ENCODE measurements at regions not wholly inside any gene's neighbourhood (a gene's known extent, or its start where the extent isn't known, plus 50 kb on each side); places are given as distances from the start of the nearest gene placed in this dataset.

- no peaks in the 10 kb centered on the region for H3K9me3 Mint-ChIP-seq
- H3K27ac Mint-ChIP-seq, result no peak overlapping the region
- H3K4me3 Mint-ChIP-seq, result no peak overlapping the region
- no peak for ATAC-seq
- DNase-seq, result no peak
- ChIA-PET CTCF (no interaction called here), POLR2A (no interaction called here)
- intact Hi-C loops (cut with micrococcal nuclease), result no loop called here
- no peaks in the 10 kb centered on the region for H3K4me1 Mint-ChIP-seq (ENCODE audit: low read depth)
- H3K36me3 Mint-ChIP-seq (ENCODE audit: low read depth), result no peaks in the 10 kb centered on the region
- no peaks in the 10 kb centered on the region for H3K27me3 Mint-ChIP-seq
- TF ChIP-seq CTCF (IDR thresholded peaks at IDR 0.05), result no peak
These were observed 155.3 kb downstream of the RTP5 start for GRCh38 chr2:242024751-242025355.

- Mint-ChIP-seq H3K36me3 (ENCODE audit: low read depth) (no peaks in the 10 kb centered on the region), H3K4me1 (ENCODE audit: low read depth) (peaks cover 17% of the 10 kb centered on the region), H3K27ac (no peak overlapping the region), H3K9me3 (no peaks in the 10 kb centered on the region), H3K4me3 (no peak overlapping the region), H3K27me3 (no peaks in the 10 kb centered on the region)
- CTCF ChIA-PET, result no interaction called here
- no peak for DNase-seq
- POLR2A ChIA-PET, result no interaction called here
- intact Hi-C loops (cut with micrococcal nuclease), result no loop called here
- no peak for ATAC-seq
- TF ChIP-seq CTCF (IDR thresholded peaks at IDR 0.05), result no peak
These were observed 158.3 kb downstream of the RTP5 start for GRCh38 chr2:242027676-242028450.

- TF ChIP-seq CTCF (IDR thresholded peaks at IDR 0.05), result peak; percentile 16
- no peak for ATAC-seq
- no peaks in the 10 kb centered on the region for H3K27me3 Mint-ChIP-seq
- CTCF ChIA-PET, result no interaction called here
- H3K36me3 Mint-ChIP-seq (ENCODE audit: low read depth), result no peaks in the 10 kb centered on the region
- peaks cover 25% of the 10 kb centered on the region for H3K4me1 Mint-ChIP-seq (ENCODE audit: low read depth)
- intact Hi-C loops (cut with micrococcal nuclease), result no loop called here
- H3K27ac Mint-ChIP-seq, result no peak overlapping the region
- no peak overlapping the region for H3K4me3 Mint-ChIP-seq
- H3K9me3 Mint-ChIP-seq, result no peaks in the 10 kb centered on the region
- POLR2A ChIA-PET, result no interaction called here
- no peak for DNase-seq
These were observed 160.1 kb downstream of the RTP5 start for GRCh38 chr2:242029422-242030225.

- POLR2A ChIA-PET, result no interaction called here
- Mint-ChIP-seq H3K4me1 (ENCODE audit: low read depth) (peaks cover 25% of the 10 kb centered on the region), H3K9me3 (no peaks in the 10 kb centered on the region), H3K27me3 (no peaks in the 10 kb centered on the region), H3K27ac (no peak overlapping the region), H3K36me3 (ENCODE audit: low read depth) (no peaks in the 10 kb centered on the region), H3K4me3 (no peak overlapping the region)
- DNase-seq, result no peak
- intact Hi-C loops (cut with micrococcal nuclease), result no loop called here
- CTCF ChIA-PET, result no interaction called here
- TF ChIP-seq CTCF (IDR thresholded peaks at IDR 0.05), result no peak
- no peak for ATAC-seq
These were observed 160.7 kb downstream of the RTP5 start for GRCh38 chr2:242030226-242030575.

- POLR2A ChIA-PET, result no interaction called here
These were observed 161.3 kb downstream of the RTP5 start for GRCh38 chr2:242030858-242031257.

More at GRCh38 chr2:242030858-242031257, 161.3 kb downstream of the RTP5 start:
- ATAC-seq, result no peak
- Mint-ChIP-seq H3K9me3 (no peaks in the 10 kb centered on the region), H3K27me3 (no peaks in the 10 kb centered on the region), H3K27ac (no peak overlapping the region), H3K4me1 (ENCODE audit: low read depth) (peaks cover 25% of the 10 kb centered on the region), H3K4me3 (peak overlapping the region; percentile 55), H3K36me3 (ENCODE audit: low read depth) (no peaks in the 10 kb centered on the region)
- no peak for TF ChIP-seq CTCF (IDR thresholded peaks at IDR 0.05)
- CTCF ChIA-PET, result no interaction called here
- DNase-seq, result no peak
- intact Hi-C loops (cut with micrococcal nuclease), result no loop called here

Data from activated CD8-positive, alpha-beta T cell treated with anti-CD3 and anti-CD28 coated beads for 36 hours (primary cell).